Tibial nerve (tissue), 4 donors: ENCODE measurements at regions not wholly inside any gene's neighbourhood (a gene's known extent, or its start where the extent isn't known, plus 50 kb on each side); places are given as distances from the start of the nearest gene placed in this dataset.

Experiments used
- DNase-seq, 2 donors: peaks; one replicate each; pipeline ENCODE4 v3.0.0-alpha.2; 2019; ENCODE audit warnings: low spot score in 2 of 2
- H3K27ac ChIP-seq, 4 donors: fragments of 200-600 bp; sonication (generic) in 3 of 4; one replicate each; pipeline ENCODE4 v1.5.1; 2017 to 2019; ENCODE audit warnings: mild to moderate bottlenecking in 1 of 4
- H3K27me3 ChIP-seq, 2 donors: fragments of 200-600 bp; sonication (generic) in 1 of 2; one replicate each; pipeline versions ENCODE4 v1.5.1 to v1.6.0; 2017 to 2019
- H3K36me3 ChIP-seq, 3 donors: fragments of 200-600 bp; sonication (generic); one replicate each; pipeline ENCODE4 v1.5.1; 2018 to 2019
- H3K4me1 ChIP-seq, 4 donors: fragments of 200-600 bp; sonication (generic) in 3 of 4; one replicate each; pipeline ENCODE4 v1.5.1; 2017 to 2019
- H3K4me3 ChIP-seq, 4 donors: fragments of 200-600 bp; sonication (generic) in 3 of 4; one replicate each; pipeline ENCODE4 v1.5.1; 2017 to 2019; ENCODE audit warnings: mild to moderate bottlenecking in 1 of 4, moderate library complexity in 1 of 4
- H3K9me3 ChIP-seq, 4 donors: fragments of 200-600 bp; sonication (generic) in 3 of 4; one replicate each; pipeline ENCODE4 v1.5.1; 2017 to 2019
- EP300 ChIP-seq, 2 donors: sonication (generic); formaldehyde crosslinking; IDR thresholded peaks; one replicate each; pipeline ENCODE4 v1.6.1; 2017; ENCODE audit warnings: antibody characterized with exemption in 2 of 2, mild to moderate bottlenecking in 1 of 2
- POLR2A ChIP-seq, 2 donors: fragments of 450-650 bp; IDR thresholded peaks; one replicate each; pipeline ENCODE4 v1.6.1; 2017; ENCODE audit warnings: antibody characterized with exemption in 2 of 2, mild to moderate bottlenecking in 2 of 2, moderate library complexity in 2 of 2
- WGBS, 2 donors: methylation state at CpG; one replicate each; pipeline ENCODE4 v1.1.5; 2018; 5-methylcytosine and 5-hydroxymethylcytosine counted together
- TF ChIP-seq, protein P1 (sequence below), 5 experiments: fragments of 200-600 bp in 3 of 5; fragments of 450-650 bp in 2 of 5; sonication (generic) in 3 of 5; IDR thresholded peaks; one replicate each; pipeline ENCODE4 v1.5.1; 2016 to 2019; ENCODE audit warnings: antibody characterized with exemption in 5 of 5, mild to moderate bottlenecking in 3 of 5, moderate library complexity in 2 of 5

DNA sequence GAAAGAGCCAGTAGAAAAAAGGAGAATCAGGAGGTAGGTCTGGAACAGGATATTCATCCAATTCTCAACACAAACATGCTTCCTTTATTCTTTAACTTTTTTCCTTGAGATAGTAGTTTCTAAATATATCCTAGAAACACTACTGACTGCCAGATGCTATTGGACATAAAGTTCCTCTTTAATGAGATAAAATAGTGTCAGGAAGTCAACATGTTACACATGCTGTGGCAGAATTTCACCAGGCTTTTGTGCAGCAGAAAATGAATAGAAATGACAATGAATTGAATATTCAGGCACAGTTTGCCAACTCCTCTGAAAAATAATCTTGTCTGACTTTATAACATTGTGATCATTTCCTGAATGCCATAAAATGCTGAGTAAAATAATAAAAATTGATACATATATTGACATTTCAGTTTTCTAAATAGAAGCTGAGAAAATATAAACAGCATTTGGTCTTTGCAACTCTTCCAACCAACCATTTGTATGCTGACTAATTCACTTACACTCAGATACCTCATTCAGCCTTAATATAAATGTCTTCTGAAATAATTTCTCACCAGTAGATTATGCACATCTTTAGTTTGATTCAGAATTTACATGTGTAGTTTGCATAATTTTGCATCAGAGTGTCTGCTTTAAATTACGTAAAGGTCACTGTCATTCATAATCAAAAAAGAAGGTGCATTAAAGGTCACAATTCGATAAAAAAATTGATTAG is 486.1 kb upstream of the ADGRL2 start:
- Histone ChIP-seq H3K27me3 (no peaks in the 10 kb centered on the region), H3K4me1 (no peaks in the 10 kb centered on the region), H3K9me3 (no peaks in the 10 kb centered on the region), H3K4me3 (no peak overlapping the region), H3K27ac (no peak overlapping the region), H3K36me3 (no peaks in the 10 kb centered on the region)
- TF ChIP-seq, protein P1, sequence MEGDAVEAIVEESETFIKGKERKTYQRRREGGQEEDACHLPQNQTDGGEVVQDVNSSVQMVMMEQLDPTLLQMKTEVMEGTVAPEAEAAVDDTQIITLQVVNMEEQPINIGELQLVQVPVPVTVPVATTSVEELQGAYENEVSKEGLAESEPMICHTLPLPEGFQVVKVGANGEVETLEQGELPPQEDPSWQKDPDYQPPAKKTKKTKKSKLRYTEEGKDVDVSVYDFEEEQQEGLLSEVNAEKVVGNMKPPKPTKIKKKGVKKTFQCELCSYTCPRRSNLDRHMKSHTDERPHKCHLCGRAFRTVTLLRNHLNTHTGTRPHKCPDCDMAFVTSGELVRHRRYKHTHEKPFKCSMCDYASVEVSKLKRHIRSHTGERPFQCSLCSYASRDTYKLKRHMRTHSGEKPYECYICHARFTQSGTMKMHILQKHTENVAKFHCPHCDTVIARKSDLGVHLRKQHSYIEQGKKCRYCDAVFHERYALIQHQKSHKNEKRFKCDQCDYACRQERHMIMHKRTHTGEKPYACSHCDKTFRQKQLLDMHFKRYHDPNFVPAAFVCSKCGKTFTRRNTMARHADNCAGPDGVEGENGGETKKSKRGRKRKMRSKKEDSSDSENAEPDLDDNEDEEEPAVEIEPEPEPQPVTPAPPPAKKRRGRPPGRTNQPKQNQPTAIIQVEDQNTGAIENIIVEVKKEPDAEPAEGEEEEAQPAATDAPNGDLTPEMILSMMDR (IDR thresholded peaks at IDR 0.05): no peak
- TF ChIP-seq EP300 (IDR thresholded peaks at IDR 0.05) (no peak), POLR2A (IDR thresholded peaks at IDR 0.05) (no peak)
- no peak for DNase-seq
- 93 to 95% methylated on average over 2 of the region's 2 CpGs for WGBS, 2 donors

DNA sequence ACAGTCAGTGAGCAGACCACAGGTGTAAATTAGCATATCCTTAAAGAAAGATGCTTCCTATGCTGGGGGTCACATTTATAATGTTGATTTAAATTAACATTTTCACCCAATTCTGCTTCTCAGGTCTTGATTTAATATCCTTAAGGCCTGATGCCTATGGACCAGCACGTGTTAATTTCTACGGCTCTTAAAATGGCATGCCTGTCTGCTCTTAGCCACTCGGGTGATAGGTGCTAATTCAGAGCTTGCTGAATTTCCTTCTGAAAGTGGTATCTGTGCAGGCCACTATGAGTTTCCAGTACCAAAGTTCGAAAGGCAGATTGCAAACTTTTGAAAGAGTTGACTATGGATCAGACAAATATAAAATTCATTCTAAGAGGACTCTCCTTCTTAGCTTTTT is 487.4 kb upstream of the ADGRL2 start:
- 76 to 79% methylated on average over 4 of the region's 4 CpGs for WGBS, 2 donors
- no peaks in the 10 kb centered on the region for H3K27me3 ChIP-seq
- no peaks in the 10 kb centered on the region for H3K4me1 ChIP-seq
- no peak overlapping the region for H3K4me3 ChIP-seq
- TF ChIP-seq EP300 (IDR thresholded peaks at IDR 0.05): no peak
- no peak for TF ChIP-seq POLR2A (IDR thresholded peaks at IDR 0.05)
- TF ChIP-seq, protein P1 (IDR thresholded peaks at IDR 0.05): no peak
- H3K27ac ChIP-seq: no peak overlapping the region
- H3K36me3 ChIP-seq: no peaks in the 10 kb centered on the region
- no peak for DNase-seq
- no peaks in the 10 kb centered on the region for H3K9me3 ChIP-seq

DNA sequence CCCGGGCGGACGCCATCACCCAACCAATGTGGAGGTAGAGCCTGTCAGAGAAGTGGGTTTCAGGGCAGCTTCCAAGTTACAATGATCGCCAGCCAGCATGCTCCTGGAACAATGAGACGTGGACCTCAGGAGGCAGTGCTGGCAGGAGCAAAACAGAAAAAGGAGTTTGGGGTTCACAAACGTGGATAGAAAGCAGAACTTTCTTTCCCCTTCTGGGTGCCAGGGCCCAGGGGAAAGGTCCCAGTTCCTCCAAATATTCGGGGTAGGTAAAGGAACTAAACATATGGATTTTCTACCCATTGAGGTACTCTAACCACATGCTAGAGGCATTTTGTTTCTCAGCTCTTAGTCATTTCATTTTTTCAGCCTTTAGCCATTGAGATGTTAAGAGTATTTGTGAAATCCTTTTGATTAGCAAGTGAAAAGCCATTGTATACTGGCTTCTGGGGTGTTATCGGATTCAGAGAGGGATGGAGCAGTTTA is 488.4 kb upstream of the ADGRL2 start:
- TF ChIP-seq, protein P1 (IDR thresholded peaks at IDR 0.05): no peak
- no peak for TF ChIP-seq POLR2A (IDR thresholded peaks at IDR 0.05)
- no peak for TF ChIP-seq EP300 (IDR thresholded peaks at IDR 0.05)
- Histone ChIP-seq H3K27ac (no peak overlapping the region), H3K4me3 (no peak overlapping the region), H3K36me3 (no peaks in the 10 kb centered on the region), H3K4me1 (no peaks in the 10 kb centered on the region), H3K9me3 (no peaks in the 10 kb centered on the region), H3K27me3 (no peaks in the 10 kb centered on the region)
- WGBS, 2 donors: 86 to 89% methylated on average over 8 of the region's 8 CpGs
- DNase-seq: no peak

DNA sequence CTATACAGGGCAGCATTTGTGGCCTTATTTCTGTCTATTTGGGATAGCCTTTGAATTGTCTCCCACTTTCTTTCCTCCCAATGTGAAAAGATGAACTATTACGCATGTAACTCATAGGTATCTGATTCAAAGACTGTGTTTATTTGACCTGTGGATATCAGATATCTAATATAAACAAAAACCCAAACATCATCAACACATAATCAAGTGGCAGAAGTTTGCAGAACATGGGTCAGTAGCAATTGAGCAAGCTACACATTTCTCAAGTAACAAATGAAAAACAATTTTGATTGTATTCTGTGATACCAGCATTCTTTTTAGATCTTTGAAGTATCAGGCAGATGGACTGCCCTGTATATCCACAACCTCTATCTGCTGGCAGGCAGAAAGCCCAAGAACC is 490.5 kb upstream of the ADGRL2 start:
- TF ChIP-seq EP300 (IDR thresholded peaks at IDR 0.05) (no peak), POLR2A (IDR thresholded peaks at IDR 0.05) (no peak)
- TF ChIP-seq, protein P1 (IDR thresholded peaks at IDR 0.05): no peak
- H3K4me3 ChIP-seq: no peak overlapping the region
- WGBS, 2 donors: 98 to 100% methylated on average over 1 of the region's 1 CpG
- DNase-seq: no peak
- H3K27me3 ChIP-seq: no peaks in the 10 kb centered on the region
- no peak overlapping the region for H3K27ac ChIP-seq
- H3K9me3 ChIP-seq: no peaks in the 10 kb centered on the region
- H3K36me3 ChIP-seq: no peaks in the 10 kb centered on the region
- no peaks in the 10 kb centered on the region for H3K4me1 ChIP-seq

DNA sequence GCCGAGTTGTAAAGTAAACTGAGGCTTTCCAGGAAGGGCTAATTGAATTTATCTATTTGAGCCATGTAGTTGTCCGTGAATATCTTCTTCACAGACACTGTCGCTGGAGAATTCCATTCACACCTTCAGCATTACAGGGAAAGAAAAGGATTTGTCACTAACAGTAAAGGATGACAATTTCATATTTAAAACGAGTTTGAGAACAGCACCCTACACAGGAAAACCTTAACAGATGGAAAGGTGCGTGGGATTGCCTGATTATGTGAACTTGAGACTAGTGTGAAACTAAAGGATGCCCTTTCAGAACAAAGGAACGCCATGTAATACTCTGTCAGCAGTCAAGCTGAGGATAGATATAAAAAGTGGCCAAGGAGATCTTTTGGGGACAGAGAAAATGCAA is 492.5 kb upstream of the ADGRL2 start:
- Histone ChIP-seq H3K36me3 (no peaks in the 10 kb centered on the region), H3K4me3 (no peak overlapping the region), H3K4me1 (no peaks in the 10 kb centered on the region), H3K27me3 (no peaks in the 10 kb centered on the region), H3K9me3 (no peaks in the 10 kb centered on the region), H3K27ac (no peak overlapping the region)
- TF ChIP-seq, protein P1 (IDR thresholded peaks at IDR 0.05): no peak
- TF ChIP-seq POLR2A (IDR thresholded peaks at IDR 0.05) (no peak), EP300 (IDR thresholded peaks at IDR 0.05) (no peak)
- DNase-seq: no peak
- WGBS, 2 donors: 72 to 81% methylated on average over 6 of the region's 6 CpGs
